GM18868 (cell line): ENCODE measurements at regions not wholly inside any gene's neighbourhood (a gene's known extent, or its start where the extent isn't known, plus 50 kb on each side); places are given as distances from the start of the nearest gene placed in this dataset.
"Not testable (repeated sequence)": the region's sequence is repeated elsewhere in the genome, so short reads cannot be mapped to it uniquely, and the experiment has no call there.

ENCODE experiments used
- ATAC-seq: cut with Tn5 transposase; IDR thresholded peaks from one replicate; pipeline ENCODE4 v1.9.1; 2021; ENCODE audit warnings: mild to moderate bottlenecking, moderate library complexity; ENCODE audit not compliant: unreplicated experiment

GRCh38 chr2:226180281-226180884 lies 619.2 kb downstream of the IRS1 start:
- ATAC-seq, result no peak

DNA sequence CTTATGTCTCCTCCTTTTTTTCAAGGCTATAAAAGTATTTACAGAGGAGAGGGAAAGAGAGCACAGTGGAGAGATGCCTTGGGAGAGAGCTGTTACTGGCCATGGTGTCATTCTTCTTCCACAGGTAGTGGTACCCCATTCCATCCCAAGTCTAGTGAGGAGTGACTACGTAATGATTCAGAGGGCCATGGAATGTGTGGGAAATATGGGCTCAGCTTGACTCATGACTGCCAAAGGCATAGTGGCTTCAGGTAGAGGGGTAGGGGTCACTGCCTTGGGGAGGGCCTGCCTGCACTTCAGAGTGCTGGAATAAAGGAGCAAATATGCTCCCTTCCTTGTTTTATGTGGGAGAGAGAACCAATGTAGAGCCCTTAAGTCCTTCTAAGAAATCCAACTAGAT lies 620.6 kb downstream of the IRS1 start:
- no peak for ATAC-seq

- ATAC-seq, result no peak
These were observed 623.2 kb downstream of the IRS1 start for GRCh38 chr2:226176283-226176984.

- ATAC-seq, result no peak
These were observed 625.2 kb downstream of the IRS1 start for GRCh38 chr2:226174390-226174789.

GRCh38 chr2:226172939-226173338 lies 626.7 kb downstream of the IRS1 start:
- ATAC-seq, result no peak

DNA sequence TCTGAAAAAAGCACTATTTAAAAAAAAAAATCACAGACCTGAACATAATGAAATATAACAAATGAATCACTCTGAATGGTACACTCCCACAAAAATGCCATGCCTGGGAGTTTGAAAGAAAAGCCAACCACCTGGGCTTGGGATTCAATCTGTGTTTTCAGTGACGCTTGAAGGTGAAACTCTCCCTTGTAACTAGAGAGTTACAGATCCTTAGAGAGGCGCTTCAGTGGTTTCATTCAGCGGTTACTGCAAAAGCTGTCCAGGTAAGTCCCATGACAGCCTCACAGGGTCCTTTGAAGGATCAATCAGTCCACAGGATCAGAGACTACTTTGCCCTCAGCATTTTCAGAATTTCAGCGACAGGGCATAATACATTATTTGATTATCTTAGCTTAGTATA lies 627.3 kb downstream of the IRS1 start:
- no peak for ATAC-seq

- no peak for ATAC-seq
These were observed 629.7 kb downstream of the IRS1 start for GRCh38 chr2:226169751-226170581.

DNA sequence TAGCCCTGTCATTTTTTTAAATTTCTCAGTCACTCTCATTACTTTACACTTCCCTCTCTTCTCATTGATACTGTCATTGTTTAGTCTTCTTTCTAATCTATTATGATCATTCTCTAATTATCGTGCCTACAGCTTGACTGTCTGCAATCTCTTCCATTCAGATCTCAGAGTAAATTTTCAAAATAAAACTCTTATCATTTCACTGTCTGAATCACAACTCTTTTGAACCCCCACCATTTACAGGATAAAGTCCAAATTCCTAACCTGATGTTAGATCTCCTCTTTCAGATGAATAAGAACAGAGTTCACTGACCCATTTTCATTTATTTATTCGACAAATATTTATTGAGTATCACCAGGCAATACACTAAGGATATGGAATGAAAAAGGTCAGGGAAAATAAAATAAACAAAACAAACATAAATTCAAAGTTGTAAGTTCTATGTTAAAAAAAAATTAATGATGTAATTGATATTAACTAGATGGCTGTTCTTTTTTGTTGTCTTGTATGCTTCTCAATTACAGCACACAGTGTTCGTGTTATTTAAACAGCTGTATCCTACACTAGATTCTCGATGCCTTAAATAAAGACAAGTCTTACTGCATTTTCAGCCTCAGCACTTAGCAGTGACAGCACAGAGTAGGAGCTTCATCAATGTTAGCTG lies 631.0 kb downstream of the IRS1 start:
- no peak for ATAC-seq

DNA sequence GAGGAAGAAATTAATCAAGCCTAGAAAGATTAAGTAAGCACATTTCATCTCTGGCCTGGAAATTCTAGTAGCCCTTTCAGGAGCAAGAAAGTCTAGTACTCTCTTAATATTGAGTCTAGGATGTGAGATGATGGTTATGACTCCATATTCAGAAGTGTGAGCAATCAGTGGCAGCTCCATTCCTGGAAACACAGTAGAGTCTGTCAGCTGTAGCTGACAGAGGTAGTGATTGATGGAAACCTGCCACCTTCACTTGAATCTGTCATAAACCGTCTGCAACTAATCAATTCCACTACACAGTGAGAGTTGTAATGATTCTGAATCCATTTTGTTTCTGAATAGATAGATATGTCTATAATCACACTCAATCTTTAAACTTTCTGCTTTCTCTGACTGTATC lies 635.1 kb downstream of the IRS1 start:
- no peak for ATAC-seq

DNA sequence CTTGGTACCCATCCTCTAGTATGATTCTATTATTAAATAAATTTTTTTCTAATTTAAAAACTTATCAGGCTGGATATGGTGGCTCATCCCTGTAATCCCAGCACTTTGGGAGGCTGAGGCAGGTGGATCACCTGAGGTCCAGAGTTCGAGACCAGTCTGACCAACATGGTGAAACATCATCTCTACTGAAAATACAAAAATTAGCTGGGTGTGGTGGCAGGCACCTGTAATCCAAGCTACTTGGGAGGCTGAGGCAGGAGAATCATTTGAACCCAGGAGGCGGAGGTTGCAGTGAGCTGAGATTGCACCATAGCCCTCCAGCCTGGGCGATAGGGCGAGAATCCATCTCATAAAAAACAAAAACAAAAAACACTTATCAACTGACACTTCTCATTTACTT lies 639.0 kb downstream of the IRS1 start:
- not testable (repeated sequence) for ATAC-seq

- ATAC-seq, result no peak
These were observed 639.6 kb downstream of the IRS1 start for GRCh38 chr2:226159875-226160479.

DNA sequence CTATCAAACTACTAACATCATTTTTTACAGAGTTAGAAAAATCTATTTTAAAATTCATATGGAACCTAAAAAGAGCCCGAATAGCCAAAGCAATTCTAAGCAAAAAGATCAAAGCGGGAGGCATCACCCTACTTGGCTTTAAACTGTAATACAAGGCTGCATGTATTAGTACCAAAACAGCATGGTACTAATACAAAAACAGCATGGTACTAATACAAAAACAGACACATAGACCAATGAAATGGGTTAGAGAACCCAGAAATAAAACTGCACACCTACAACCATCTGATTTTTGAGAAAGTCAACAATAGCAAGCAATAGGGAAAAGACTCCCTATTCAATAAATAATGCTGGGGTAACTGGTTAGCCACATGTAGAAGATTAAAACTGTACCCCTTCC lies 640.7 kb downstream of the IRS1 start:
- no peak for ATAC-seq

- ATAC-seq, result no peak
These were observed 641.4 kb downstream of the IRS1 start for GRCh38 chr2:226158229-226158628.

- no peak for ATAC-seq
These were observed 644.3 kb downstream of the IRS1 start for GRCh38 chr2:226155093-226155875.

DNA sequence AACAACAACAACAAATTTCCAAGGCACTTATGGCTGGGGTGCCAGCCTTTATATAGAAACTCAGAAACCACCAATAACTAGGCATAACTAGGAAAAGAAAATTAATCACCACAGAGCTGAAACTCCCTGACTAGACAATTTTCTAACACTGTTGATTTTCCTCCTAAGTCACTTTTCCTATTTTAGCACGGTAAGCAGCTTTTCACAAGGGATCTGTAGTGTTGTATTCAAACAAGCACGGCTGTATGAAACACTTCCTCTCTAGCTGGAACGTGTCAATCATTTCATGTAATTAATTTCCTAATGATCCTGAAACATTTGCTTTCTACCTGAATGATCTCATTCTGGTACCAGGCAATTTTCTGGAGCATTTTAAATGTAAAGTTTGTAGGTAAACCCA lies 645.0 kb downstream of the IRS1 start:
- ATAC-seq, result no peak

DNA sequence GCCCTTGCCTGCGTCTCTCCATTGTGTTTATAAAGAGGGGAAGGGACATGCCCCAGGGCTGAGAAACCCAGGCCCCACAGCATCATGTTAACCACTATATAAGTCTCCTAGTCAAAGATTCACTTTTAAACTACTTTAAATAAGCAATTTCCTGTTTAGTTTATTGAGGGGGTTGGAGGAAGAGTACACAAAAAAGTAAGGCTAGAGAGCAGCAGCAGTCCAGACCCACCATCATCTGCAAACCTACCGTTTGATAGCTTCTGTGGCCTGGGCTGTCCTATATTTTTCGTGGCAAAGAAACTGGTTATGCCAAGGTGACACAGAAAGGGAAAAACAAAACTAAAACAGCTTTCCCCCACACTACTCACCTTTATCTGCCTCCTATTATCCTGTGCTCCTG lies 646.1 kb downstream of the IRS1 start:
- no peak for ATAC-seq

GRCh38 chr2:226151157-226151556 lies 648.5 kb downstream of the IRS1 start:
- ATAC-seq, result no peak

- no peak for ATAC-seq
These were observed 656.5 kb downstream of the IRS1 start for GRCh38 chr2:226143091-226143490.

- ATAC-seq, result no peak
These were observed 657.2 kb downstream of the IRS1 start for GRCh38 chr2:226142463-226142862.

DNA sequence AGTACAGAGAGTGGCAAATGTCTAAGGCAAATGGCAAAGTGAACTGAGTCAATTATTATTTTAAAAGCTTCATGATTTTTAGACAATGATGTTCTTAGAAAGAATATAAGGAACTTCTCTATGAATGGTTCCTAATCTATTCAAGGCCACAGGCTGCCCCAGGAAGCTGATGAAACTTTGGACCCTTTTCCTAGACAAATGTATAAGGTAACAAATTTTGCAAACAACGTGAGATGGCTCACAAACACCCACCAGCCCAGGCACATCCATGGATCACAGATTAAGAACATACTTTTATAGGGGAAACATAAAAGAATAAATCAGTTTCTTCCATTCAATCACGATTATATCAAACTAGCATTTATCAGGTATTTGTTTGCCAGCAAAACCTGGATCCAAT lies 659.0 kb downstream of the IRS1 start:
- no peak for ATAC-seq
